ENCODE measurements at regions not wholly inside any gene's neighbourhood (a gene's known extent, or its start where the extent isn't known, plus 50 kb on each side); places are given as distances from the start of the nearest gene placed in this dataset.

GRCh38 chr21:43316156-43316845 is 110.6 kb downstream of the SIK1 start:
- no peak for DNase-seq

DNA sequence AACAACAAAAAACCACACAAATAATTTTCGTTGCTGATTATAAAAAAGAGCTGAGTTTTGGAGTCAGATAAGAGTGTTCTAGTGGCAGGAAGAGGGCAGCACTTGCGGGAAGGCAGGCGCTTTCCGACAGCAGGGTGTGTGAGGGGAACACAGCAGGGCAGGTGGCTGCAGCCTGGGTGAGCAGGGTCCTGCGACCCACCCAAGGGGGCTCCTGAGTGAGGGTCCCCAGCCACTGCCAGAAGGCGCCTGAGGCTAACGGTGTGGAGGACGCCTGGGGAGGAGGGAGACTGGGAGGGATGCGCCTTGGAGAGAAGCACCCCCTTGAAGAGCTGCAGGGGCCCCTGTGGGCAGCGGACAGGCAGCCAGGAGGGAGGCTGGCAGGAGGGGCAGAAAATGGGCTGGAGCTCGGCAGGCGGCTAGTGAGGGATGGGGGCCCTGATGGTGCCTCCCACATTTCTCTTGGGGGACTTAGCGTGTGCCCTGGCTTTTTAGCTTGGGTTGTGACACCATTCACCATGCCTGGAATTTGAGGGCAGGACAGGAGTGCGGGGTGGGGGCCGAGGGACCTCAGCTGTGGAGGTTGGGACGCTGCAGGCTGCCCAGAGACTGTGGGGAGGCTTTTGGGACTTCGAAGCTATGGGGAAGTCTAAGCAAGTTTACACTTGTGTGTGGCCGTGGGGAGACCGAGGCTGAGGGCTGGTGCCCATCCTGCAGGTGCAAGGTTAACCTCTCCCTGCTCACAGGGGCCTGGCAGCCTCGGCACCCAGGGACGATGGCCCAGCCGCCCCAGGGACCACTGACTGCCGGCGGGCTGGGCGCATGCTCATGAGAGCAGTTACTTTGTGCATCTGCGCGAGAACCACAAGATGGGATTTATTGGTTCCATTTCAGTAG is 111.4 kb downstream of the SIK1 start:
- DNase-seq, result no peak

- DNase-seq, result no peak
These were observed 113.0 kb downstream of the SIK1 start for GRCh38 chr21:43313939-43314405.

- DNase-seq, result no peak
These were observed 113.6 kb downstream of the SIK1 start for GRCh38 chr21:43313221-43313938.

DNA sequence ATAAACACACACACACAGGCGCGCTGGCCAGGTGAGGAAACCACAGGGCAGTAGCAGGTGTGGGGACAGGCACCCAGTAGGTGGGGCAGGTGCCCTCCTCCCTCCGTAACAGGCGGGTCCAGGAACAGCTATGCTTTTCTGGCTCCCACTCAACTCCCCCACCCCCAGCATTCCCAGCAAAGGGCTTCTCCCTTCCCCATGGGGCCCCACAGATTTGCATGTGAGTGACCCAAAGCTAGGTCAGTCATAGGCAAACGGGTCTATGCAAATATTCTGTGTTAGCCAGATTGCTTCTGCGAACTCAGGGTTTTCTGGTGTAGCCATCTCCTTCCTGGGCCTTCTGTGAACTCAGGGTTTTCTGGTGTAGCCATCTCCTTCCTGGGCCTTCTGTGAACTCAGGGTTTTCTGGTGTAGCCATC is 114.2 kb downstream of the SIK1 start:
- no peak for DNase-seq

DNA sequence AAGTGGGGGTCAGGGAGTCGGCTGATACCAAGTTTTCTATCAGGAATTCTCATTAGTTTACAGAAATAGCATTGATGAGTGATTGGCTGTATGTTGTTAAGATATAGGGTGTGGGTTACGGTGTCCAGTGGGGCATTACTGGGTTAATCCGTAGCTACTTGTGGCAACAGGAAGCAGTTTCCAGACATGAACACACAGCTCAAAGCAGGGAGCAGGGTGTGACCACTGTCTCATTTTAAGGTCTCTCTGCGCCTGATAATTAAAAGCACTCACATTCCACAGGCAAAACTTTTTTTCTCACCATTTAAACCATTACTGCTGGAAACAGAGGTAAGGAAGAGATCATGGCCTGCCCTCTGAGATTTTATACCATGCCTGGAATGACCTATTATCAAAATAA is 114.9 kb downstream of the SIK1 start:
- no peak for DNase-seq

- no peak for DNase-seq
These were observed 115.6 kb downstream of the SIK1 start for GRCh38 chr21:43311301-43311817.

GRCh38 chr21:43308815-43309283 is 118.1 kb downstream of the SIK1 start:
- DNase-seq, result no peak

DNA sequence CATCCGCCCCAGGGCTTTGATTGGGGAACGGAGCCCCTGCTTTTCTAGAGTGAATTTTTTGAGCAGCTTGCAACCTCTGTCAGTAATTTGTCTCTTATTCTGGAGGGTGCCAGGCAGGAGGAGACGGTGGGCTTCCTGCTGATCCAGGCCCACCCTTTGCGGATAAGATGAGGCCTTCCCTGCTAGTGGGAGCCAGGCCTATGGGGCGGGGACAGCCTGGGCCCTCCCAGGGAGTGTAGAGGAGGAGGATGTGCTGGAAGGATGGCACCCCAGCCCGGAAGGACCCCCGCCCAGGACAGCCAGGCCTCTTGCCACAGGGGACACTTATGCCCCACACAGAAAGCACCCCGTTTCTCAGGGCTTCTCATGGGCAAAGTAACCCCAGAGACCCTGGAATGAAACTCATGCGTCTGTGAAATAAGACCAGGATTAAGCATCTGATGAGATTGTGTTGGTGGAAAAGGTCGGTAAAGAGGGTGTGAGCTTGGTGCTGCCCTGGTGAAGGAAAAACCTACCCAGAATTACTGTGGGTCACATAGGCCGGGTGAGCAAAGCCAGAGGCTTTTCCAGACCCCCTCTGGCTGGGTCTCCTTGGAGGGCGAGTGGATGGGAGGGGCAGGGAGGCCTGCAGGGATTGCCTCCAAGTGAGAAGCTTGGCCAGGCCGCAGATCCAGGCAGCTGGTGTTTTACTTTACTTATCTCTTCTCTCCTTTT is 118.7 kb downstream of the SIK1 start:
- no peak for DNase-seq

DNA sequence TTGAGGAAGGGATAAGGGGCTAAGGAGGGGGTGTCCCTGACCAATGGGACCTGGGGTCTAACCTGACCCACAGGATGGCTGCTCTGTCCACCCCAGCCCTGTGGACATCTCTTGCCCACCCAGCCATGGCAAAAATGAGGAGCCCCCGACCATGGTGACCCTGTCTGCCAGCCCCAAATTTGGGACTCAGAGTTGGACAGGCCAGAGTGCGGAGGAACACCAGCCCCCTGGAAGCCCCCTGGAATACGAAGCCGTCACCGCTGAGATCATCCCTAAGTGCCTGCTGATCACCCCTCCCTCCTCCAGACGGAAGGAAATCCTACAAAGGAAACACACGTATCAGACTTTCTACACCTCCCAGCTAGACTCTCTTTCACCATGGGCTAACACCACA is 119.3 kb downstream of the SIK1 start:
- DNase-seq, result no peak

DNA sequence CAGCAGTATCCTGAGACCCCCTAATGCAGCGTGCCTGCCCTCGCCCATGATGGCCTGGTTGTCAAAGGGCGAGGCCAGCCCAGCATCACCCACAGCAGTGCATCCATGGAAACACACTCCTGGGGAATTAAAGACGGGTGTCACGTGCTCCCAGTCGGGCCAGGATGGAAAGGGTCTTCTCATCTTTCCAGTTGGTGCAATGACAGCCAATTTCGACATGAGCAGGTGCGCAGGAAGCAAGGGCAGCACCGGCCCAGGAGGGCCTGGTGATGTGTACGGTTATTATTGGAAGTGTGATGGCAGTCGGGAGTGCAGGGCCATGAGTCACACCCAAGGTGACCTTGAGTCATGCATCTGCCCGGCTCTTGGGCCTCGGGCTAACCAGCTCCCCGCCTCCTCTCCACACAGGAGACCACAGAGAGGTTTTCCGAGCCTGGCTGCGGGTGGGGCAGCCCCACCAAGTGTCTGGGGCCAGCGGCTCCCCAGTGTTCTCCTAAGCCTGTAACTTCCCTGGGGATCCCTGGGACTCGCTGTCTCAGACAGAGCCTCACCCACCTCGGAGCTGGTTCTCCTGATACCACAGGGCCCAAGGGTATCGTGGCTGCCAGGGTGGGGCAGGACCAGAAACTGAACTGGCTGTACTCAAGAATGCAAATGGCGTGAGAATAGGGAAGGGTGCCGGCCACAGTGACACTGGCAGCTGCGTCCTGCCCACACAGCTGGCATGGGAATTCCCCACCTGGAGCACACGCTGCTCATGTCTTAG is 119.8 kb downstream of the SIK1 start:
- no peak for DNase-seq

GRCh38 chr21:43306391-43306790 is 120.5 kb downstream of the SIK1 start:
- no peak for DNase-seq

DNA sequence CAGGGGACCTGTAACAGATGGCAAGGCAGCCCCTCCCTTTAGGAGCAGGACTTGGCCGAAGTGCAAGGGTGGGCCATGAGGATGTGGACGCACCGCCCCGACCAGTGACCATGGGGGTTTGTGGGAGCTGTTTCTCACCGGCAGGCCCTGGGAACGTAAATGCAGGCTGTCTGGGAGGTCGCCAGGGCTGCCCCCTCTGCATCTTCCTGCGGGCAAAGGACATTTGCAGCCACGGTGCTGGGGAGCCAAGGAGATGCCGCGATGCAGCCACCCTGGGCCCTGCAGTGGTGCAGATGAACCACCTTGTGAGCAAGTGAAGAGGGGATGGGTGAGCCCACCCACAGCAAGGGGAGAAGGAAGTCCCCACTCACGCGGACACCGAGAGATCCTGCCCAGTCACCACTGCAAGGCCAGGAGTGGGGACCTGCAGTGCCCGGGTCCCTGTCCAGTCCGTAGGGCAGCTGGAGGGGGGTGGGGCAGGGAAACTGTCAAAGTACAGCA is 121.1 kb downstream of the SIK1 start:
- DNase-seq, result no peak

DNA sequence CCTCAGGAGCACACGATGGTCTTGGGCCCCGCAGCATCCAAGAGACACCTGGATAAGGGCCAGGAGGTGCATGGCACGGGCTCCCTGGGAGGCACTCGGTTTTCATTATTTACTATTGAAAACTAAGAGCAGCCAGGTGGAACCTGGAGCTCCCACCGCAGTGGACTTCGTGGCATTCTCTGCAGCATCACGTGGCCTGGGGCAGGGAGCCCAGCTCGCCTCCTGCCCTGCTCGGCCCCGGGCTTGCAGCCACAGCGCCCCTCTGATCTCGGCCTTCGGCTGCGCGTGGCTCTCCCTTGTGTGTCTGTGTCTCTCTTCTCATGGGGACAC is 121.6 kb downstream of the SIK1 start:
- no peak for DNase-seq

GRCh38 chr21:43304621-43305335 is 122.2 kb downstream of the SIK1 start:
- DNase-seq, result no peak

GRCh38 chr21:43304206-43304605 is 122.7 kb downstream of the SIK1 start:
- DNase-seq, result no peak

GRCh38 chr21:43303275-43304178 is 123.4 kb downstream of the SIK1 start:
- no peak for DNase-seq

DNA sequence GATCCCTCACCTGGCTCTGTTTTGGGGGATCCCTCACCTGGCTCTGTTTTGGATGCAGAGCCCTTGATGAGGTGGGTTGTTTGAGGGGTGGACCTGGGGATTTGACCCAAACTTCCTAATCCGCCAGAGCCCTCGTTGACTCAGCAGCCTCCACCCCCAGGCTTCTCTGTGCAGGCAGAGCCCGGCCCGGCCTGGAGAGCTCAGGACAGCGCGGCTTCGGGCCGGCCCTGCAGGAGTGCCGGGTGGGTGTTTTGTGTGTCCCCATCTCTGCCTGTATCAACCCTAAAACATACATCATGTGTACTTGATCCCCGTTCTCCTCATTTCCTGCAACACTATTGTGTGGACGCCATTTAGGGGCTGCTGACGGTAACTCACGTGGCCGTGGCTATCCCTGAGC is 124.2 kb downstream of the SIK1 start:
- no peak for DNase-seq

DNA sequence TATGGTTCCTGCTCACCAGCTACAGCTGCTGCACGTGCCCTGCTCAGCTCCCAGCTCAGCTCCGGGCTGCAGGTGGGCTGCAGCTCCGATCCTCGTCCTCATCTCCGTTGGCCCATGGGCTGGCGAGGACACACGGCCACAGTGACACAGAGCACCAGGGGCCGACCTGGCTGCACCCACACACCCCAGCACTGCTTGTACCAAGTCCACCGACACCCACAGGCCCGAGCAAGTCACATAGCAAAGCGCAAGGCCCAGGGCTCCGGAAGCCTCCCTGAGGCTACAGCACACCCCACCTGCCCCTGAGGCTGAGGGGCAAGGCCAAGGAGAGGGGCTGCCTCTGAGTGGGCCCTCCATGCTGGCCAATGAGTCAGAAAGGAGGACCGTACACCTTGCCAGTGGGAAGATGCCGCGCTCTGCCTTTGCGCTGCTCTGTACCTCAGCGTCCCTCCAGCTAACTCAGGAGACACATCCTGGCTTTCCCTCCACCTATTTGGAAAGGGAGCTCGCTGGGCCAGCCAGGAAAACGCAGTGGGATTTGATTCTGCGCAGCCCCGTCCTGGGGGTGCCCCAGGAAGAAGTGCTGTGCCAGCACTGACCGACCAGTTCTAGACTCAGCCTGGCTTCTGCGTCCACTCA is 124.8 kb downstream of the SIK1 start:
- no peak for DNase-seq

All from stimulated activated CD4-positive, alpha-beta T cell treated with anti-CD3 and anti-CD28 coated beads, Interleukin-4, amount 100 ng/mL, for 4 hours (primary cell).